NCI-H1694 treated with DMSO at 0.1 percent for 48 hours (cell line): ENCODE measurements at regions not wholly inside any gene's neighbourhood (a gene's known extent, or its start where the extent isn't known, plus 50 kb on each side); places are given as distances from the start of the nearest gene placed in this dataset.
"Not testable (repeated sequence)": the region's sequence is repeated elsewhere in the genome, so short reads cannot be mapped to it uniquely, and the experiment has no call there.

Source experiments
- DNase-seq: peaks from one replicate; lab custom pipeline; 2025; lab: John Stamatoyannopoulos, UW

GRCh38 chr16:29258946-29259634, 147.4 kb downstream of the NPIPB11 start:
- DNase-seq, result not testable (repeated sequence)

- DNase-seq, result peak; percentile 1
Measured at GRCh38 chr16:29257419-29258336, 148.8 kb downstream of the NPIPB11 start.

GRCh38 chr16:29256501-29256981, 150.0 kb downstream of the NPIPB11 start:
- no peak for DNase-seq

- peak; percentile 2 for DNase-seq
Measured at GRCh38 chr16:29255957-29256356, 150.6 kb downstream of the NPIPB11 start.

GRCh38 chr16:29255496-29255796, 151.1 kb downstream of the NPIPB11 start:
- DNase-seq, result not testable (repeated sequence)

- DNase-seq, result no peak
Measured at GRCh38 chr16:29254676-29255495, 151.6 kb downstream of the NPIPB11 start.

GRCh38 chr16:29253716-29254590, 152.6 kb downstream of the NPIPB11 start:
- not testable (repeated sequence) for DNase-seq

- not testable (repeated sequence) for DNase-seq
Measured at GRCh38 chr16:29253066-29253590, 153.4 kb downstream of the NPIPB11 start.

- DNase-seq, result not testable (repeated sequence)
Measured at GRCh38 chr16:29252311-29252710, 154.2 kb downstream of the NPIPB11 start.

- DNase-seq, result not testable (repeated sequence)
Measured at GRCh38 chr16:29251571-29252011, 154.9 kb downstream of the NPIPB11 start.

GRCh38 chr16:29250923-29251434, 155.5 kb downstream of the NPIPB11 start:
- DNase-seq, result not testable (repeated sequence)

GRCh38 chr16:29250469-29250868, 156.0 kb downstream of the NPIPB11 start:
- DNase-seq, result not testable (repeated sequence)

GRCh38 chr16:29248940-29249318, 157.6 kb downstream of the NPIPB11 start:
- DNase-seq, result not testable (repeated sequence)

GRCh38 chr16:29248306-29248939, 158.1 kb downstream of the NPIPB11 start:
- DNase-seq, result not testable (repeated sequence)

- DNase-seq, result not testable (repeated sequence)
Measured at GRCh38 chr16:29246091-29246490, 160.4 kb downstream of the NPIPB11 start.

GRCh38 chr16:29237971-29238370, 168.5 kb downstream of the NPIPB11 start:
- no peak for DNase-seq

GRCh38 chr16:29237495-29237894, 169.0 kb downstream of the NPIPB11 start:
- DNase-seq, result not testable (repeated sequence)

GRCh38 chr16:29237023-29237422, 169.5 kb downstream of the NPIPB11 start:
- not testable (repeated sequence) for DNase-seq

- not testable (repeated sequence) for DNase-seq
Measured at GRCh38 chr16:29235836-29236370, 170.6 kb downstream of the NPIPB11 start.
